GM06990 (cell line): ENCODE measurements at regions not wholly inside any gene's neighbourhood (a gene's known extent, or its start where the extent isn't known, plus 50 kb on each side); places are given as distances from the start of the nearest gene placed in this dataset.
"Not testable (repeated sequence)": the region's sequence is repeated elsewhere in the genome, so short reads cannot be mapped to it uniquely, and the experiment has no call there.

Experiments used
- DNase-seq: peaks from one replicate; pipeline ENCODE4 v3.0.0-alpha.2; 2011; ENCODE audit not compliant: insufficient read length; ENCODE audit errors: extremely low read depth
- H3K27me3 ChIP-seq: replicated peaks from 2 replicates; pipeline ENCODE4 v1.6.0; 2011; ENCODE audit warnings: low read length; ENCODE audit not compliant: control insufficient read depth, insufficient read depth
- H3K36me3 ChIP-seq: 2 replicates; pipeline ENCODE4 v1.5.1; 2011; ENCODE audit warnings: low read length; ENCODE audit not compliant: control insufficient read depth, insufficient read depth
- H3K4me3 ChIP-seq: replicated peaks from 2 replicates; pipeline ENCODE4 v1.5.1; 2011; ENCODE audit warnings: low read depth, mild to moderate bottlenecking, control low read depth, low read length
- CTCF ChIP-seq: IDR thresholded peaks from 2 replicates; pipeline ENCODE4 v1.5.1; 2011; ENCODE audit warnings: low read length, control low read depth, mild to moderate bottlenecking, inconsistent platforms; ENCODE audit not compliant: insufficient read depth, poor library complexity, severe bottlenecking

GRCh38 chr3:164360738-164361406 lies 717.4 kb downstream of the SI start:
- Histone ChIP-seq H3K27me3 (no peaks in the 10 kb centered on the region), H3K4me3 (no peak overlapping the region), H3K36me3 (no peaks in the 10 kb centered on the region)
- no peak for DNase-seq
- TF ChIP-seq CTCF = no peak

GRCh38 chr3:164360078-164360578 lies 718.2 kb downstream of the SI start:
- no peak overlapping the region for H3K4me3 ChIP-seq
- no peak for DNase-seq
- no peaks in the 10 kb centered on the region for H3K27me3 ChIP-seq
- no peak for TF ChIP-seq CTCF
- H3K36me3 ChIP-seq = no peaks in the 10 kb centered on the region

- H3K4me3 ChIP-seq = no peak overlapping the region
- DNase-seq = no peak
- no peak for TF ChIP-seq CTCF
- H3K36me3 ChIP-seq = no peaks in the 10 kb centered on the region
- H3K27me3 ChIP-seq = no peaks in the 10 kb centered on the region
Observed at GRCh38 chr3:164352991-164353390, 725.3 kb downstream of the SI start.

GRCh38 chr3:164351131-164351530 lies 727.2 kb downstream of the SI start:
- no peaks in the 10 kb centered on the region for H3K36me3 ChIP-seq
- no peak for TF ChIP-seq CTCF
- DNase-seq = no peak
- no peak overlapping the region for H3K4me3 ChIP-seq
- H3K27me3 ChIP-seq = no peaks in the 10 kb centered on the region

GRCh38 chr3:164342206-164342605 lies 736.1 kb downstream of the SI start:
- H3K4me3 ChIP-seq, DNase-seq, H3K27me3 ChIP-seq, H3K36me3 ChIP-seq: not testable (repeated sequence)

- TF ChIP-seq CTCF = no peak
- no peak for DNase-seq
- Histone ChIP-seq H3K27me3 (no peaks in the 10 kb centered on the region), H3K4me3 (no peak overlapping the region), H3K36me3 (no peaks in the 10 kb centered on the region)
Observed at GRCh38 chr3:164341086-164341485, 737.2 kb downstream of the SI start.
